OCI-LY1 (cell line): ENCODE measurements at regions not wholly inside any gene's neighbourhood (a gene's known extent, or its start where the extent isn't known, plus 50 kb on each side); places are given as distances from the start of the nearest gene placed in this dataset.
A peak's percentile ranks its signal among the peaks of the same experiment; 100 is the strongest.

Source experiments
- H2AFZ ChIP-seq: fragments of 200-600 bp; sonication (generic), shearing (Covaris generic); 2 replicates; pipeline ENCODE4 v1.6.0; 2014; ENCODE audit warnings: antibody characterized with exemption, mild to moderate bottlenecking, low read length
- H3F3A ChIP-seq: fragments of 200-600 bp; sonication (generic), shearing (Covaris generic); 2 replicates; pipeline ENCODE4 v1.6.0; 2014; ENCODE audit warnings: mild to moderate bottlenecking, antibody characterized with exemption, low read length, moderate library complexity; ENCODE audit not compliant: insufficient read depth
- H3K27ac ChIP-seq: fragments of 200-600 bp; sonication (generic); 2 replicates; pipeline ENCODE4 v1.5.1; 2014; ENCODE audit warnings: low read length, mixed run types, mild to moderate bottlenecking, low read depth; ENCODE audit not compliant: poor library complexity, severe bottlenecking
- H3K27me3 ChIP-seq: fragments of 200-600 bp; sonication (generic); 2 replicates; pipeline ENCODE4 v1.6.0; 2014; ENCODE audit warnings: antibody characterized with exemption, mild to moderate bottlenecking, low read length, moderate library complexity; ENCODE audit not compliant: insufficient read depth
- H3K36me3 ChIP-seq: fragments of 200-600 bp; sonication (generic); 2 replicates; pipeline ENCODE4 v1.6.1; 2014; ENCODE audit warnings: mild to moderate bottlenecking, antibody characterized with exemption, low read length, moderate library complexity, mixed read lengths; ENCODE audit not compliant: insufficient read depth
- H3K4me1 ChIP-seq: fragments of 200-600 bp; sonication (generic); 2 replicates; pipeline ENCODE4 v1.5.1; 2014; ENCODE audit warnings: mild to moderate bottlenecking, low read length, moderate library complexity; ENCODE audit not compliant: insufficient read depth, severe bottlenecking
- H3K4me2 ChIP-seq: fragments of 200-600 bp; sonication (generic), shearing (Covaris generic); 2 replicates; pipeline ENCODE4 v1.6.1; 2014; ENCODE audit warnings: low read length
- H3K4me3 ChIP-seq: fragments of 200-600 bp; sonication (generic); 2 replicates; pipeline ENCODE4 v1.5.1; 2014; ENCODE audit warnings: low read length, low read depth, mild to moderate bottlenecking, mixed read lengths; ENCODE audit not compliant: poor library complexity, severe bottlenecking
- H3K79me2 ChIP-seq: fragments of 200-600 bp; shearing (Covaris generic); 2 replicates; pipeline ENCODE4 v1.6.1; 2016; ENCODE audit warnings: mixed run types, low read length, mixed read lengths; ENCODE audit not compliant: insufficient read depth
- H3K9ac ChIP-seq: fragments of 200-600 bp; sonication (generic), shearing (Covaris generic); 2 replicates; pipeline ENCODE4 v1.6.1; 2014; ENCODE audit warnings: mild to moderate bottlenecking, low read length, mixed read lengths
- H3K9me2 ChIP-seq: fragments of 200-600 bp; sonication (generic), shearing (Covaris generic); 2 replicates; pipeline ENCODE4 v1.6.1; 2014; ENCODE audit warnings: low read depth, mild to moderate bottlenecking, low read length, mixed read lengths
- H3K9me3 ChIP-seq: fragments of 200-600 bp; shearing (Covaris generic); 2 replicates; pipeline ENCODE4 v1.6.1; 2014; ENCODE audit warnings: low read length, mixed read lengths
- H4K20me1 ChIP-seq: fragments of 200-600 bp; sonication (generic), shearing (Covaris generic); 2 replicates; pipeline ENCODE4 v1.6.0; 2016; ENCODE audit warnings: mild to moderate bottlenecking, low read length; ENCODE audit not compliant: insufficient read depth
- CTCF ChIP-seq: fragments of 200-600 bp; sonication (generic), shearing (Covaris generic); IDR thresholded peaks from 2 replicates; pipeline ENCODE4 v1.5.1; 2017; ENCODE audit warnings: mild to moderate bottlenecking, antibody characterized with exemption, low read length, moderate library complexity, mixed read lengths
- EZH2 ChIP-seq: fragments of 200-600 bp; sonication (generic), shearing (Covaris generic); IDR thresholded peaks from 2 replicates; pipeline ENCODE4 v1.8.0; 2017; ENCODE audit warnings: borderline replicate concordance, mixed run types, mild to moderate bottlenecking, antibody characterized with exemption, low read length, moderate library complexity, mixed read lengths

GRCh38 chr14:25836636-25837035 is 761.2 kb downstream of the NOVA1 start:
- TF ChIP-seq CTCF (no peak), EZH2 (no peak)
- Histone ChIP-seq H3K4me2 (no peak overlapping the region), H3F3A (no peaks in the 10 kb centered on the region), H3K4me3 (no peak overlapping the region), H4K20me1 (no peaks in the 10 kb centered on the region), H3K9me3 (no peaks in the 10 kb centered on the region), H3K27ac (no peak overlapping the region), H3K9me2 (no peaks in the 10 kb centered on the region), H3K79me2 (no peaks in the 10 kb centered on the region), H3K36me3 (no peaks in the 10 kb centered on the region), H3K9ac (no peak overlapping the region), H3K4me1 (no peaks in the 10 kb centered on the region), H2AFZ (no peak overlapping the region), H3K27me3 (no peaks in the 10 kb centered on the region)

GRCh38 chr14:25833341-25834126 is 764.3 kb downstream of the NOVA1 start:
- no peaks in the 10 kb centered on the region for H4K20me1 ChIP-seq
- no peak overlapping the region for H3K4me3 ChIP-seq
- no peak overlapping the region for H3K9ac ChIP-seq
- no peak overlapping the region for H3K27ac ChIP-seq
- H3K27me3 ChIP-seq = no peaks in the 10 kb centered on the region
- no peaks in the 10 kb centered on the region for H3K9me2 ChIP-seq
- H3K4me1 ChIP-seq = no peaks in the 10 kb centered on the region
- H3F3A ChIP-seq = no peaks in the 10 kb centered on the region
- no peaks in the 10 kb centered on the region for H3K36me3 ChIP-seq
- no peaks in the 10 kb centered on the region for H3K79me2 ChIP-seq
- H2AFZ ChIP-seq = no peak overlapping the region
- no peaks in the 10 kb centered on the region for H3K9me3 ChIP-seq
- no peak overlapping the region for H3K4me2 ChIP-seq
- no peak for TF ChIP-seq EZH2
- peak; percentile 57 for TF ChIP-seq CTCF

- Histone ChIP-seq H4K20me1 (no peaks in the 10 kb centered on the region), H3K4me2 (no peak overlapping the region), H3K9me3 (no peaks in the 10 kb centered on the region), H3K9me2 (no peaks in the 10 kb centered on the region), H3K27ac (no peak overlapping the region), H3K79me2 (no peaks in the 10 kb centered on the region), H3K4me1 (no peaks in the 10 kb centered on the region), H3F3A (no peaks in the 10 kb centered on the region), H3K4me3 (no peak overlapping the region), H3K9ac (no peak overlapping the region), H3K27me3 (no peaks in the 10 kb centered on the region), H3K36me3 (no peaks in the 10 kb centered on the region), H2AFZ (no peak overlapping the region)
- TF ChIP-seq CTCF (no peak), EZH2 (no peak)
Measured at GRCh38 chr14:25832585-25832984, 765.2 kb downstream of the NOVA1 start.
